ENCODE measurements at regions not wholly inside any gene's neighbourhood (a gene's known extent, or its start where the extent isn't known, plus 50 kb on each side); places are given as distances from the start of the nearest gene placed in this dataset.

GRCh38 chr3:10744098-10744465, 71.9 kb upstream of the SLC6A11 start:
- Histone ChIP-seq H3K27ac (replicated peaks) (no peak overlapping the region), H3K27me3 (ENCODE audit: low read depth) (peaks cover 78% of the 10 kb centered on the region), H3K4me1 (no peaks in the 10 kb centered on the region), H3K9me3 (replicated peaks) (no peaks in the 10 kb centered on the region), H3K4me3 (no peak overlapping the region), H3K36me3 (no peaks in the 10 kb centered on the region)
- intact Hi-C loops (cut with micrococcal nuclease): no loop called here
- TF ChIP-seq CTCF (IDR thresholded peaks at IDR 0.05; ENCODE audit: borderline replicate concordance): peak; percentile 9
- no peak for DNase-seq

GRCh38 chr3:10745392-10745791, 70.6 kb upstream of the SLC6A11 start:
- H3K4me1 ChIP-seq: no peaks in the 10 kb centered on the region
- H3K27ac ChIP-seq (replicated peaks): no peak overlapping the region
- intact Hi-C loops (cut with micrococcal nuclease): no loop called here
- TF ChIP-seq CTCF (IDR thresholded peaks at IDR 0.05; ENCODE audit: borderline replicate concordance): no peak
- no peak for DNase-seq
- H3K4me3 ChIP-seq: no peak overlapping the region
- H3K27me3 ChIP-seq (ENCODE audit: low read depth): peaks cover 78% of the 10 kb centered on the region
- H3K9me3 ChIP-seq (replicated peaks): no peaks in the 10 kb centered on the region
- H3K36me3 ChIP-seq: no peaks in the 10 kb centered on the region

- Histone ChIP-seq H3K27ac (replicated peaks) (no peak overlapping the region), H3K36me3 (no peaks in the 10 kb centered on the region), H3K4me3 (no peak overlapping the region), H3K4me1 (no peaks in the 10 kb centered on the region), H3K27me3 (ENCODE audit: low read depth) (peaks cover 79% of the 10 kb centered on the region), H3K9me3 (replicated peaks) (no peaks in the 10 kb centered on the region)
- intact Hi-C loops (cut with micrococcal nuclease): no loop called here
- no peak for TF ChIP-seq CTCF (IDR thresholded peaks at IDR 0.05; ENCODE audit: borderline replicate concordance)
- DNase-seq: no peak
Measured at GRCh38 chr3:10746001-10746400, 70.0 kb upstream of the SLC6A11 start.

GRCh38 chr3:10746684-10747083, 69.3 kb upstream of the SLC6A11 start:
- DNase-seq: no peak
- Histone ChIP-seq H3K27ac (replicated peaks) (no peak overlapping the region), H3K27me3 (ENCODE audit: low read depth) (peaks cover 85% of the 10 kb centered on the region), H3K36me3 (no peaks in the 10 kb centered on the region), H3K4me1 (no peaks in the 10 kb centered on the region), H3K4me3 (no peak overlapping the region), H3K9me3 (replicated peaks) (no peaks in the 10 kb centered on the region)
- TF ChIP-seq CTCF (IDR thresholded peaks at IDR 0.05; ENCODE audit: borderline replicate concordance): no peak
- intact Hi-C loops (cut with micrococcal nuclease): no loop called here

GRCh38 chr3:10747341-10747740, 68.7 kb upstream of the SLC6A11 start:
- no peaks in the 10 kb centered on the region for H3K9me3 ChIP-seq (replicated peaks)
- H3K4me1 ChIP-seq: no peaks in the 10 kb centered on the region

More at GRCh38 chr3:10747341-10747740, 68.7 kb upstream of the SLC6A11 start:
- no peak overlapping the region for H3K27ac ChIP-seq (replicated peaks)
- H3K27me3 ChIP-seq (ENCODE audit: low read depth): peaks cover 86% of the 10 kb centered on the region
- H3K36me3 ChIP-seq: no peaks in the 10 kb centered on the region
- intact Hi-C loops (cut with micrococcal nuclease): no loop called here
- no peak overlapping the region for H3K4me3 ChIP-seq
- DNase-seq: no peak
- no peak for TF ChIP-seq CTCF (IDR thresholded peaks at IDR 0.05; ENCODE audit: borderline replicate concordance)
